Activated CD4-positive, alpha-beta T cell treated with anti-CD3 and anti-CD28 coated beads for 24 hours (primary cell): ENCODE measurements at regions not wholly inside any gene's neighbourhood (a gene's known extent, or its start where the extent isn't known, plus 50 kb on each side); places are given as distances from the start of the nearest gene placed in this dataset.
"Not testable (repeated sequence)": the region's sequence is repeated elsewhere in the genome, so short reads cannot be mapped to it uniquely, and the experiment has no call there.

Source experiments
- DNase-seq, 2 donors: peaks; one replicate each; pipeline ENCODE4 v3.0.0-alpha.2; 2020; ENCODE audit warnings: low read depth in 2 of 2

- DNase-seq, result no peak
These were observed 500.4 kb upstream of the ATP2B1 start for GRCh38 chr12:90209029-90209428.

- not testable (repeated sequence) for DNase-seq
These were observed 499.7 kb upstream of the ATP2B1 start for GRCh38 chr12:90208379-90208778.

DNA sequence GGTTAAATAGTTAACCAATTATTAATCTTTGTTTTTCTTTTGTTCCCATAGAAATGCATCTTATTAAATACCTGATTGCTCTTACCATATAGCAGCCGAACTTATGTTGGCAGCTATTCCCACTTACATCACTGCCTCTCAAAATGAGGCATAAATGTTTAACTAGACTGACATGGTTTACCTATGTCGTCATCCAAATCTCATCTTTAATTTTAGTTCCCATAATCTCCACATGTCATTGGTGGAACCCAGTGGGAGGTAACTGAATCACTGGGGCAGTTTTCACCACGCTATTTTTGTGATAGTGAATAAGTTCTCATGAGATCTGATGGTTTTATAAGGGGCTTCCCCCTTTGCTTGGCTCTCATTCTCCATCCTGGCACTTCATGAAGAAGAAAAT lies 499.2 kb upstream of the ATP2B1 start:
- no peak for DNase-seq

GRCh38 chr12:90205165-90205564 lies 496.5 kb upstream of the ATP2B1 start:
- no peak for DNase-seq

- DNase-seq, result no peak
These were observed 494.9 kb upstream of the ATP2B1 start for GRCh38 chr12:90203556-90203955.

- DNase-seq, result no peak
These were observed 490.4 kb upstream of the ATP2B1 start for GRCh38 chr12:90199006-90199405.

GRCh38 chr12:90193500-90193899 lies 484.9 kb upstream of the ATP2B1 start:
- DNase-seq, result no peak

DNA sequence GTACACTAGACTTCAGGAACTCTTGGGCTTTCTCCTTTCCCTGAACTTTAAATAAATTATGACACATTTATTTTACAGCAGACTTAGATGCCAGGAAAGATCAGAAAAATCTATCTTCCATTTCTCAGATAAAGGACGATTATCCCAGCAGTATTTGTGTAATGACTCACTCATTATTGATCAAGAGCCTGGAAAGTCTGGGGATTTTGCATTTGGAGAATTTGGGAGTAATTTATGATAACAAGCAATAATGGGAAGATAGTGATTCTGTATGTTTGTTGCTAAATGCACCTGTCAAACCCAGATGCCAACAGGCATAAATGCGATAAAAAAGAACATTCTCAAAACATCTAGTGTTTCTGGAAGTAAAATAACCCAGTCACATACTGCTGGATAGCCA lies 480.2 kb upstream of the ATP2B1 start:
- no peak for DNase-seq

GRCh38 chr12:90183201-90183600 lies 474.6 kb upstream of the ATP2B1 start:
- no peak for DNase-seq

DNA sequence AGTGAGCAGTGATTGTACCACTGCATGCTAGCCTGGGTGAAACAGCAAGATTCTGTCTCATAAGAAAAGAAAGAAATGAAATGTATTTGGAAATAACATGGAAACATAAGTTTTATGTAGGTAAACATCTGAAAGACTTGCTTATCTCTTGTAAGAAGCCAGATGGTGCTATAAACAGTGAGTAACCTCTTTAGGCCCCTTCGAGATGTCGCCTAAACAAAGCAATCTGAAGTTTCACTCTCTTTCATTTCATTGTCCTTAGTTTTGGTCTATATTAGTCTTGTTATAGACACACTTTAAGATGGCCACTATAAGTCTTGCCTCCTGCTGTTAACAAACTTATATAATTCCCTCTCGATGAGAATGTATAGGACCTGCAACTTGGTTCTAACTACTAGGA lies 472.6 kb upstream of the ATP2B1 start:
- no peak for DNase-seq

- no peak for DNase-seq
These were observed 466.3 kb upstream of the ATP2B1 start for GRCh38 chr12:90174956-90175355.

DNA sequence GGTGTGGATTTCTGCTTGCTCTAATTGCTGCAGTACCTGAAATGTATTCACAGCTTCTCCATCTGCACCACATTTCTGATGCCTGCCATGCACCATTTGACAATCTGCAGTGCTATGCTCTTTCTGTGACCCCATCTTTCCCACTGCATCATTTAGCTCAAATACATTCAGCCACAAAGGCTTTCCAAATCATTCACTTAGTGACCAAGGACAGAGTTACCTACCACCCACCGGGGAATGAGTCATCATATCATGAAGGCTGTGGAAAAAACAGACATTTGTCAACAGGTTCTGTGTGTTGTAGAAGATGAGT lies 465.5 kb upstream of the ATP2B1 start:
- no peak for DNase-seq

DNA sequence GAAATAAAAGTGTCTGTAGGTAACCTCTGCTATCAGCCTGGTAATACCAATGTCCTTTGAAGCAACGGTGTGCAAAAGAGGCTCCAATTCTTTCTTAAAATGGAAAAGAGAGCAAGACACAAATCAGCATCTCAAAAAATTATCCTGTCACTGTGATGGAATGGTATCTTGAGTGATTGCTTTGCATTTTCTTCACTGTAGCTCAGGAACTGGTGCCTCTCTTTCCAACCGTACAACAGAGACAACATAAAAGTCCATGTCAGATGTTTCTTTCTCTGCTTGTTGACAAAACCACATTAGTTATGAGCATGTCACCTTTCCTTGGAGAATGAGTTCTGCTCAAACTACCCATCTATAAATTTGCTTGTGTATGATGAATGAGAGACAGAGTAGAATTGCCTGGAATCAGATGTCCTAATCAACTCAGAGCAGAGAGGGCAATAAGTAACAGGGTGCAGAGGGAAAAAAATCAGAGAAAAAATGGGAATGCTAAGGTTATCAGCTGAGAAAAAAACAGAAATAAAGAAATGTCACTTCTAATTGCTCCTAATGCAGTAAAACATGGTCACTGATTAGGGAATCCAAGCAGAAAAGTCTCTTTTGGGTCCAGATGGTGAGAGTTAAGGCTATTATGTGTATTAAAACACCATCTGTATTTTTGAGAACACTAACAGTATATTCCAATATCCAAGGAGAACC lies 465.0 kb upstream of the ATP2B1 start:
- DNase-seq, result no peak

DNA sequence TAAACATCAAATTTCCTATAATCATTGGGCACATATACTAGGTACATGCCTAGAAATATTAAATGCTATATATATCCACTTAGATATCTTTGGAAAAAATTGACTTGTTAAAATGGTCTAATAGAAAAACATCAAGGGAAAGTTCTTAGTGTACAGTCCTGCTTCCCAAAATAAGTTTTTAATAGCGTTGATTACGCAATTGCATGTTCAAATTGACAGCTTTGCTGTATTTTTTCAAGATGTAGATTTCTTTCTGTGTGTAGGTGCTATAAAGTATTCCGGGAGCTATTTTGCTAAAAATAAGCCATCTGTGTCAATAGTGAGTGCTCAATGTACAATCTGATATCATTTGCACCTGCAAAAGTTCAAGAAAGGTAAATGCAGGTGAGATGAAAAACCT lies 463.9 kb upstream of the ATP2B1 start:
- DNase-seq, result no peak

- DNase-seq, result no peak
These were observed 462.1 kb upstream of the ATP2B1 start for GRCh38 chr12:90170740-90171139.

- DNase-seq, result no peak
These were observed 459.0 kb upstream of the ATP2B1 start for GRCh38 chr12:90167518-90168208.

DNA sequence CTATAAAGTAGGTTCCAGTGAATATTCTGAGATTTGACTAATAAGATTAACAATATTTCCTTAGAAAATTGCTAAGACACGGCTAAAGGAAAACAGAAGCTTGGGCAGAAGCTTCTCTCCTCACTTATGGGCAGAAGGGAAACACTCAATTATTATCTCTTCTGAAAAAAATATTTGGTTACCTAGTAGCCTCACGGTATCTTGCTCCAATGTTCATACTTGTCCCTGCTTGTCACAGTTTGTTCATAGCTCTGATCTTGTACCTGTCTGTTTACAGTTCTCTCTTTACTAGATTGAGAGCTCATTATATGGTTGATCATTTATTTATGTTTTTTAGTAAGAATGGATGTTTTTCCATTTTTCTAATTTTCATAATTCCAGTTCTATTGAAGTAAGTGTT lies 458.0 kb upstream of the ATP2B1 start:
- DNase-seq, result no peak

- DNase-seq, result no peak
These were observed 457.4 kb upstream of the ATP2B1 start for GRCh38 chr12:90166012-90166411.

- no peak for DNase-seq
These were observed 455.3 kb upstream of the ATP2B1 start for GRCh38 chr12:90163975-90164374.

DNA sequence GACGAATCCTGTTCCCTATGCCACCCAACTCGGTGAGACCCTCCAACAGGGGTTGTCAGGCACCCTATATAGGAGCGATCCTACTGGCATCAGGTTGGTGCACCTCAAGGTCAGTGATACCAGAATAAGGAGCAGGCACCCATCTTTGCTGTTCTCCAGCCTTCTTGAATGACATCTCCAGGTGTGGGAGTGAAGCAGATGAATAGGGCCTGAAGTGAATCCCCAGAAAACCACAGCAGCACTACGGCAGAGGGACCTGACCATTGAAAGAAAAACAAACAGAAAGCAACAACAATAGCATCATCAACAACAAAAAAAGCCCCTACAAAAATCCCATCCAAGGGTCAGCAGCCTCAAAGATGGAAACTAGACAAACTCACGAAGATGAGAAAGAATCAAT lies 445.2 kb upstream of the ATP2B1 start:
- DNase-seq, result no peak

DNA sequence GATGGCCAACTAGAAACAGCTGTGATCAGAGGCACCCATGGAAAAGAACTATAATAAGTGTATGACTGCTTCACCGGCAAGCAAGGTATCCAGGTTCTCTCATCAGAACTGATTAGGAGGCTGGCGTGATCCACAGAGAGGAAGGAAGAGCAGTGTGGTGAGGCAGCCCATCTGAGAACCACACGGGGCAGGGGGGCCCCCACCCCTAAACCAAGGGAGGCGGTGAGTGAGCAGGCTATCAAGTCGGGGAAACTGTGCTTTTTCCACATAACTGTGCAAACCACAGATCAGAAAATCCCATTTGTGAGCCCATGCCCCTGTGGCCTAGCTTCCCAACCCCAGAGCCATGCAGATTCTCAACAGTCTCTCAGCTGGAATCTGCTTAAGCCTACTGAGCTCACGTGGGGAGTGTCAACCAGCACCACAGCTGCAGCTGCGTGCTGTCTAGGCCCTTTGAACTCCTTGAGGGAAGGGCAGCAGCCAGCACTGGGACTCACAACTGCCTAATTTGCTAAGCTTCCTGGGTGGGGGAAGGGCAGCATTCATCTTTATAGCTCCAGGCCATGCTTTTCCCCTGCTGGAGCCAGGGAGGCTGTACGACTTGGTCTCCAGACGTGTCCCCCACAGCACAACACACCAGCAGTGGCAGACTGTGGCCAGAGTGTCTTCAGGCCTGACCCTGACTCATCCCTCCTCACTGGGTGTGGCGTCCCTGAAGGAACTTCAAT lies 444.4 kb upstream of the ATP2B1 start:
- no peak for DNase-seq

DNA sequence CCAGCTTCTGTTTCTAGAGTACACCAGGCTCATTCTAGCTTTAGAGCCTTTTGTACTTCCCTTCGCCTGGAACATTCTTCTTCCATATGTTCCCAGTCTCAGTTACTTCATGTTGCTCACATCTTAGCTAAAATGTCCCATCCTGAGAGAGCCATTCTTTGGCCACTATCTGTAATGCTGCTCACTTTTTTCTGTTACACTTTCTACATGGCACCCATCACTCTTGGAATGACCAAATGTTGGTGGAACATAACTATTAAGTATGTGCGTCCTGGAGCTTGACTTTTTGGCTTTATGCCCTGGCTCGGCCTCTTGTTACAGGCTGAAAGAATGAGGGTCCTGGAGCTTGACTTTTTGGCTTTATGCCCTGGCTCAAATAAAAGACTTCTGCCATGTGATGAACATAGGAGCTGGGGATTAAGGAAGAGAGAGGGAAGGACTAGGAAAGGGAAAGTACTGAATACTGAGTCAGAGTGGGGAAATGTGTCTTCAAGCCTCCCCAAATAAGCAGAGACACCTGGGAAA lies 442.9 kb upstream of the ATP2B1 start:
- DNase-seq, result no peak

GRCh38 chr12:90149453-90149852 lies 440.8 kb upstream of the ATP2B1 start:
- no peak for DNase-seq
